ENCODE measurements at regions not wholly inside any gene's neighbourhood (a gene's known extent, or its start where the extent isn't known, plus 50 kb on each side); places are given as distances from the start of the nearest gene placed in this dataset.

GRCh38 chr2:59798687-59799232, 754.7 kb downstream of the BCL11A start:
- TF ChIP-seq CTCF (IDR thresholded peaks at IDR 0.05; ENCODE audit: low read depth, low read length) (no peak), EZH2phosphoT487 (IDR thresholded peaks at IDR 0.05; ENCODE audit: low read depth) (no peak)

All from OCI-LY3 (cell line).